ENCODE measurements at regions not wholly inside any gene's neighbourhood (a gene's known extent, or its start where the extent isn't known, plus 50 kb on each side); places are given as distances from the start of the nearest gene placed in this dataset.

GRCh38 chr5:171712616-171713015 lies 73.0 kb upstream of the SMIM23 start:
- no peak overlapping the region for H3K4me3 ChIP-seq (ENCODE audit: insufficient read depth, low read length, poor library complexity, severe bottlenecking)
- no peak overlapping the region for H2AFZ ChIP-seq (ENCODE audit: low read depth, low read length, severe bottlenecking)
- no peak for TF ChIP-seq EZH2phosphoT487 (conservative IDR thresholded peaks at IDR 0.05; ENCODE audit: low read length)
- TF ChIP-seq, protein P1, sequence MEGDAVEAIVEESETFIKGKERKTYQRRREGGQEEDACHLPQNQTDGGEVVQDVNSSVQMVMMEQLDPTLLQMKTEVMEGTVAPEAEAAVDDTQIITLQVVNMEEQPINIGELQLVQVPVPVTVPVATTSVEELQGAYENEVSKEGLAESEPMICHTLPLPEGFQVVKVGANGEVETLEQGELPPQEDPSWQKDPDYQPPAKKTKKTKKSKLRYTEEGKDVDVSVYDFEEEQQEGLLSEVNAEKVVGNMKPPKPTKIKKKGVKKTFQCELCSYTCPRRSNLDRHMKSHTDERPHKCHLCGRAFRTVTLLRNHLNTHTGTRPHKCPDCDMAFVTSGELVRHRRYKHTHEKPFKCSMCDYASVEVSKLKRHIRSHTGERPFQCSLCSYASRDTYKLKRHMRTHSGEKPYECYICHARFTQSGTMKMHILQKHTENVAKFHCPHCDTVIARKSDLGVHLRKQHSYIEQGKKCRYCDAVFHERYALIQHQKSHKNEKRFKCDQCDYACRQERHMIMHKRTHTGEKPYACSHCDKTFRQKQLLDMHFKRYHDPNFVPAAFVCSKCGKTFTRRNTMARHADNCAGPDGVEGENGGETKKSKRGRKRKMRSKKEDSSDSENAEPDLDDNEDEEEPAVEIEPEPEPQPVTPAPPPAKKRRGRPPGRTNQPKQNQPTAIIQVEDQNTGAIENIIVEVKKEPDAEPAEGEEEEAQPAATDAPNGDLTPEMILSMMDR (IDR thresholded peaks at IDR 0.05; ENCODE audit: insufficient read depth, low read length, poor library complexity, severe bottlenecking) = no peak
- H3K9me2 ChIP-seq (replicated peaks; ENCODE audit: insufficient read depth, low read length) = no peaks in the 10 kb centered on the region
- no peaks in the 10 kb centered on the region for H4K20me1 ChIP-seq (ENCODE audit: low read depth, low read length)
- no peak overlapping the region for H3K27ac ChIP-seq (ENCODE audit: low read depth, low read length)
- no peaks in the 10 kb centered on the region for H3K36me3 ChIP-seq (ENCODE audit: low read length)
- no peaks in the 10 kb centered on the region for H3K27me3 ChIP-seq (ENCODE audit: low read length)
- no peak overlapping the region for H3K4me2 ChIP-seq (ENCODE audit: low read depth, low read length, poor library complexity, severe bottlenecking)
- H3K79me2 ChIP-seq (ENCODE audit: insufficient read depth, low read length) = no peaks in the 10 kb centered on the region
- no peaks in the 10 kb centered on the region for H3K9me3 ChIP-seq (ENCODE audit: insufficient read depth, low read length)
- no peaks in the 10 kb centered on the region for H3F3A ChIP-seq (ENCODE audit: insufficient read depth)
- H3K9ac ChIP-seq (ENCODE audit: low read length) = no peak overlapping the region

DNA sequence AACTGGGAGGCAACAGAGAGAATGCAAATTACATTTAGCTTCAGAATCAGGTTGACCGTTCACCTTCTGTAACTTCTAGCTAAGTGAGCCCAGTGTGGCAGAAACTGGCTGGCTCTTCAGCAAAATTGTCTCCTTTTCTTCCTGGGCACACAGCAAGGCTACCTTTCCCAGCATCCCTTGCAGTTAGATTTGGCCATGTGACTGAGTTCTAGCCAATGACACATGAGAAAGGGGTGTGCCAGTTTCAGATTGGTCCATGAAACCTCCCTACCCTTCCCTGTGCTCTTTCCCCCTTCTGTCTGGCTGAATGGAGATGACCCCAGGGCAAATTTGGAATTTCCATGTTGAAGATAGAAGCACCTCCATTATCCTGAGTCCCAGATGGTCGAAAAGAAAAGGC lies 72.5 kb upstream of the SMIM23 start:
- no peak overlapping the region for H3K27ac ChIP-seq (ENCODE audit: low read depth, low read length)
- H4K20me1 ChIP-seq (ENCODE audit: low read depth, low read length) = no peaks in the 10 kb centered on the region
- no peaks in the 10 kb centered on the region for H3K79me2 ChIP-seq (ENCODE audit: insufficient read depth, low read length)
- no peak overlapping the region for H2AFZ ChIP-seq (ENCODE audit: low read depth, low read length, severe bottlenecking)
- no peaks in the 10 kb centered on the region for H3K36me3 ChIP-seq (ENCODE audit: low read length)
- TF ChIP-seq, protein P1 (IDR thresholded peaks at IDR 0.05; ENCODE audit: insufficient read depth, low read length, poor library complexity, severe bottlenecking) = no peak
- TF ChIP-seq EZH2phosphoT487 (conservative IDR thresholded peaks at IDR 0.05; ENCODE audit: low read length) = no peak
- no peaks in the 10 kb centered on the region for H3F3A ChIP-seq (ENCODE audit: insufficient read depth)
- H3K27me3 ChIP-seq (ENCODE audit: low read length) = no peaks in the 10 kb centered on the region
- H3K9me2 ChIP-seq (replicated peaks; ENCODE audit: insufficient read depth, low read length) = no peaks in the 10 kb centered on the region
- no peak overlapping the region for H3K9ac ChIP-seq (ENCODE audit: low read length)
- no peak overlapping the region for H3K4me3 ChIP-seq (ENCODE audit: insufficient read depth, low read length, poor library complexity, severe bottlenecking)
- H3K4me2 ChIP-seq (ENCODE audit: low read depth, low read length, poor library complexity, severe bottlenecking) = no peak overlapping the region
- no peaks in the 10 kb centered on the region for H3K9me3 ChIP-seq (ENCODE audit: insufficient read depth, low read length)

DNA sequence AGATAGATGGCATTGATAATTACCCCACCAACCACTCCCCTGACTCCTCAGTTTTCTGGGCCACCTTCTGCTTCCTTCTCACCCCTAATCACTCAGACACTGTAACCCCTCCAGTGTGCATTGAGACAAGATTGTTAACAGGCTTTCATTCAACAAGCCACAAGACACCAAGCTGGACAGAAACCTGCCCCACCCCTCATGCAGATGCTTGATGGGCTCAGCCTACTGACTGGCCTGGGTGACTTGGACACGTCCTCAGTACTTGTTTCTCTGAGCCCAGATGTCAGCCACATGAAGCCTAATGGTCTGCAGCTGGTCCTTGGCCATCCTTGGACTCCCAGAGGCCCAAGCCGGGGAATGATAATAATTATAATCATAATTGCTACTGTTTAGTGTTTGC lies 71.4 kb upstream of the SMIM23 start:
- H3K9me3 ChIP-seq (ENCODE audit: insufficient read depth, low read length) = no peaks in the 10 kb centered on the region
- no peaks in the 10 kb centered on the region for H3K36me3 ChIP-seq (ENCODE audit: low read length)
- no peaks in the 10 kb centered on the region for H3K9me2 ChIP-seq (replicated peaks; ENCODE audit: insufficient read depth, low read length)
- H3K9ac ChIP-seq (ENCODE audit: low read length) = no peak overlapping the region
- H3K4me2 ChIP-seq (ENCODE audit: low read depth, low read length, poor library complexity, severe bottlenecking) = no peak overlapping the region
- H3K27ac ChIP-seq (ENCODE audit: low read depth, low read length) = no peak overlapping the region
- H3K79me2 ChIP-seq (ENCODE audit: insufficient read depth, low read length) = no peaks in the 10 kb centered on the region
- H4K20me1 ChIP-seq (ENCODE audit: low read depth, low read length) = no peaks in the 10 kb centered on the region
- no peak for TF ChIP-seq EZH2phosphoT487 (conservative IDR thresholded peaks at IDR 0.05; ENCODE audit: low read length)
- TF ChIP-seq, protein P1 (IDR thresholded peaks at IDR 0.05; ENCODE audit: insufficient read depth, low read length, poor library complexity, severe bottlenecking) = no peak
- H2AFZ ChIP-seq (ENCODE audit: low read depth, low read length, severe bottlenecking) = no peak overlapping the region
- H3F3A ChIP-seq (ENCODE audit: insufficient read depth) = no peaks in the 10 kb centered on the region
- no peak overlapping the region for H3K4me3 ChIP-seq (ENCODE audit: insufficient read depth, low read length, poor library complexity, severe bottlenecking)
- H3K27me3 ChIP-seq (ENCODE audit: low read length) = no peaks in the 10 kb centered on the region
